Hepatocyte (in vitro differentiated cells): ENCODE measurements at regions not wholly inside any gene's neighbourhood (a gene's known extent, or its start where the extent isn't known, plus 50 kb on each side); places are given as distances from the start of the nearest gene placed in this dataset.
"Not testable (repeated sequence)": the region's sequence is repeated elsewhere in the genome, so short reads cannot be mapped to it uniquely, and the experiment has no call there.

ENCODE experiments used
- CTCF ChIP-seq: fragments of 200-600 bp; sonication (generic); IDR thresholded peaks from 2 replicates; pipeline ENCODE4 v1.5.1; 2016; ENCODE audit warnings: antibody characterized with exemption, mild to moderate bottlenecking; ENCODE audit not compliant: poor library complexity
- EZH2 ChIP-seq: fragments of 200-600 bp; sonication (generic); IDR thresholded peaks from 2 replicates; pipeline ENCODE4 v1.6.1; 2016; ENCODE audit warnings: antibody characterized with exemption, mild to moderate bottlenecking, borderline replicate concordance

DNA sequence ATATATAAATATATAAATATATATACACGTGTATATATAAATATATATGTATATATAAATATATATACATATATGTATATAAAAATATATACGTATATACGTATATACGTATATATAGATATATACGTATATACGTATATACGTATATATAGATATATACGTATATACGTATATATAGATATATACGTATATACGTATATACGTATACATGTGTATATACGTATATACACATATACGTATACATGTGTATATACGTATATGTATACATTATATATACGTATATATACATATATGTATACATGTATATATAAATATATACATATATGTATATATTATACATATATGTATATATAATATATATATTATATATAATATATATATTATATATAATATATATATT lies 984.9 kb upstream of the DDX18 start:
- TF ChIP-seq CTCF, EZH2: not testable (repeated sequence)
